DOHH2 (cell line): ENCODE measurements at regions not wholly inside any gene's neighbourhood (a gene's known extent, or its start where the extent isn't known, plus 50 kb on each side); places are given as distances from the start of the nearest gene placed in this dataset.

ENCODE experiments used
- H3F3A ChIP-seq: fragments of 200-600 bp; sonication (generic), shearing (Covaris generic); 2 replicates; pipeline ENCODE4 v1.6.0; 2016; ENCODE audit warnings: antibody characterized with exemption, mild to moderate bottlenecking; ENCODE audit not compliant: control insufficient read depth, insufficient read depth
- H3K27ac ChIP-seq: fragments of 200-600 bp; sonication (generic); 2 replicates; pipeline ENCODE4 v1.5.1; 2014; ENCODE audit warnings: low read depth, mild to moderate bottlenecking, low read length, moderate library complexity
- H3K27me3 ChIP-seq: fragments of 200-600 bp; sonication (generic); 2 replicates; pipeline ENCODE4 v1.6.1; 2014; ENCODE audit warnings: mild to moderate bottlenecking, low read length, mixed read lengths; ENCODE audit not compliant: control insufficient read depth
- H3K36me3 ChIP-seq: fragments of 200-600 bp; sonication (generic); 2 replicates; pipeline ENCODE4 v1.6.1; 2014; ENCODE audit warnings: mild to moderate bottlenecking, low read length, moderate library complexity, mixed read lengths; ENCODE audit not compliant: control insufficient read depth
- H3K4me1 ChIP-seq: fragments of 200-600 bp; sonication (generic); 2 replicates; pipeline ENCODE4 v1.6.1; 2014; ENCODE audit warnings: mild to moderate bottlenecking, low read length, mixed read lengths; ENCODE audit not compliant: control insufficient read depth
- H3K4me2 ChIP-seq: fragments of 200-600 bp; sonication (generic); 2 replicates; pipeline ENCODE4 v1.6.0; 2014; ENCODE audit warnings: mild to moderate bottlenecking, low read length, moderate library complexity
- H3K4me3 ChIP-seq: fragments of 200-600 bp; sonication (generic); 2 replicates; pipeline ENCODE4 v1.5.1; 2014; ENCODE audit warnings: mild to moderate bottlenecking, low read length, mixed read lengths
- H3K79me2 ChIP-seq: fragments of 200-600 bp; sonication (generic); 2 replicates; pipeline ENCODE4 v1.6.1; 2014; ENCODE audit warnings: mild to moderate bottlenecking, low read length, mixed read lengths; ENCODE audit not compliant: control insufficient read depth
- H3K9me2 ChIP-seq: fragments of 200-600 bp; sonication (generic); replicated peaks from 2 replicates; pipeline ENCODE4 v1.6.1; 2014; ENCODE audit warnings: mild to moderate bottlenecking, low read length, mixed read lengths; ENCODE audit not compliant: control insufficient read depth
- H3K9me3 ChIP-seq: fragments of 200-600 bp; sonication (generic); 2 replicates; pipeline ENCODE4 v1.6.1; 2014; ENCODE audit warnings: antibody characterized with exemption, low read length, mixed read lengths; ENCODE audit not compliant: control insufficient read depth, insufficient read depth
- H4K20me1 ChIP-seq: fragments of 200-600 bp; sonication (generic); 2 replicates; pipeline ENCODE4 v1.6.0; 2014; ENCODE audit warnings: low read depth, mild to moderate bottlenecking, antibody characterized with exemption, low read length, moderate library complexity; ENCODE audit not compliant: control insufficient read depth, insufficient read depth
- CTCF ChIP-seq: fragments of 200-600 bp; sonication (generic); IDR thresholded peaks from one replicate; pipeline ENCODE4 v1.5.1; 2014; ENCODE audit warnings: antibody characterized with exemption, mild to moderate bottlenecking, low read depth, low read length; ENCODE audit not compliant: poor library complexity, severe bottlenecking
- EZH2phosphoT487 ChIP-seq: fragments of 200-600 bp; sonication (generic); IDR thresholded peaks from 2 replicates; pipeline ENCODE4 v1.6.1; 2017; ENCODE audit warnings: borderline replicate concordance, mild to moderate bottlenecking, antibody characterized with exemption, low read length, moderate library complexity, mixed read lengths

- H3K9me2 ChIP-seq = no peaks in the 10 kb centered on the region
- H3K27ac ChIP-seq = no peak overlapping the region
- peaks cover 23% of the 10 kb centered on the region for H3K9me3 ChIP-seq
- TF ChIP-seq EZH2phosphoT487 = no peak
- no peak for TF ChIP-seq CTCF
- no peaks in the 10 kb centered on the region for H3F3A ChIP-seq
- no peak overlapping the region for H3K4me2 ChIP-seq
- no peaks in the 10 kb centered on the region for H3K4me1 ChIP-seq
- H3K27me3 ChIP-seq = no peaks in the 10 kb centered on the region
- H3K36me3 ChIP-seq = no peaks in the 10 kb centered on the region
- no peaks in the 10 kb centered on the region for H3K79me2 ChIP-seq
- no peaks in the 10 kb centered on the region for H4K20me1 ChIP-seq
- H3K4me3 ChIP-seq = no peak overlapping the region
These were observed 71.7 kb upstream of the BRD7 start for GRCh38 chr16:50440531-50440930.

GRCh38 chr16:50437769-50438437 is 69.1 kb upstream of the BRD7 start:
- H3K4me3 ChIP-seq = no peak overlapping the region
- TF ChIP-seq CTCF (no peak), EZH2phosphoT487 (no peak)
- no peaks in the 10 kb centered on the region for H3F3A ChIP-seq
- H3K9me3 ChIP-seq = peaks cover 23% of the 10 kb centered on the region
- H4K20me1 ChIP-seq = no peaks in the 10 kb centered on the region
- H3K4me2 ChIP-seq = no peak overlapping the region
- no peaks in the 10 kb centered on the region for H3K9me2 ChIP-seq
- H3K36me3 ChIP-seq = no peaks in the 10 kb centered on the region
- no peaks in the 10 kb centered on the region for H3K79me2 ChIP-seq
- H3K4me1 ChIP-seq = no peaks in the 10 kb centered on the region
- no peak overlapping the region for H3K27ac ChIP-seq
- H3K27me3 ChIP-seq = peaks cover 3% of the 10 kb centered on the region; the same call in 1 of the 2 replicates

DNA sequence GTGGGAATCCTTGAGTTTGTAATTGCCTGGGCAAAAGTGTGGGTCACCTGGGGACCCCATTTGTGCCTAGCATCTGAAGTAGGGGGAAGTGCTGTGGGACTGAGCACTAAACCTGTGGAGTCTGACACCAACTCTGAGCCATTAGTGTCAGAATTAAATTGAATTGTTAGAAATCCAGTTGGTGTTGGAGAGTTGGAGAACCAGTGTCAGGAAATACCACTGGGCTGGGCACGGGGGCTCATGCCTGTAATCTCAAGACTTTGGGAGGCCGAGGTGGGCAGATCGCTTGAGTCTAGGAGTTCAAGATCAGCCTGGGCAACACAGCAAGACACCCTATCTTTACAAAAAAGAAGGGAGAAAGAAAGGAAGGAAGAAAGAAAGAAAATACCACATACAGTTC is 67.5 kb upstream of the BRD7 start:
- Histone ChIP-seq H4K20me1 (no peaks in the 10 kb centered on the region), H3K27me3 (peaks cover 3% of the 10 kb centered on the region; the same call in 1 of the 2 replicates), H3K9me2 (no peaks in the 10 kb centered on the region), H3F3A (no peaks in the 10 kb centered on the region), H3K9me3 (peaks cover 11% of the 10 kb centered on the region; the same call in 1 of the 2 replicates), H3K4me3 (no peak overlapping the region), H3K27ac (no peak overlapping the region), H3K4me1 (no peaks in the 10 kb centered on the region), H3K79me2 (no peaks in the 10 kb centered on the region), H3K4me2 (no peak overlapping the region), H3K36me3 (no peaks in the 10 kb centered on the region)
- no peak for TF ChIP-seq EZH2phosphoT487
- no peak for TF ChIP-seq CTCF
